Fibroblast of lung (primary cell): ENCODE measurements at regions not wholly inside any gene's neighbourhood (a gene's known extent, or its start where the extent isn't known, plus 50 kb on each side); places are given as distances from the start of the nearest gene placed in this dataset.
A peak's percentile ranks its signal among the peaks of the same experiment; 100 is the strongest.

Experiments
- DNase-seq, 2 donors: peaks; one replicate each; pipeline versions ENCODE4 v3.0.0 to v3.0.0-alpha.2; 2010; ENCODE audit warnings: low read depth in 2 of 2
- H2AFZ ChIP-seq: 2 replicates; pipeline ENCODE4 v1.5.1; 2012; ENCODE audit warnings: low read length, control low read depth, inconsistent platforms
- H3K27ac ChIP-seq: 2 replicates; pipeline ENCODE4 v1.5.1; 2011; ENCODE audit warnings: low read length, control low read depth; ENCODE audit not compliant: insufficient read depth
- H3K27me3 ChIP-seq: 2 replicates; pipeline ENCODE4 v1.5.1; 2011; ENCODE audit warnings: mild to moderate bottlenecking, low read length; ENCODE audit not compliant: control insufficient read depth, insufficient read depth
- H3K36me3 ChIP-seq: 2 replicates; pipeline ENCODE4 v1.5.1; 2011; ENCODE audit warnings: low read length; ENCODE audit not compliant: control insufficient read depth, insufficient read depth
- H3K4me1 ChIP-seq: 2 replicates; pipeline ENCODE4 v1.5.1; 2011; ENCODE audit warnings: low read length; ENCODE audit not compliant: control insufficient read depth, insufficient read depth; ENCODE audit errors: extremely low read depth
- H3K4me2 ChIP-seq: 2 replicates; pipeline ENCODE4 v1.5.1; 2011; ENCODE audit warnings: low read length, control low read depth; ENCODE audit not compliant: insufficient read depth; ENCODE audit errors: extremely low read depth
- H3K4me3 ChIP-seq, 4 experiments: fragments of 200-600 bp in 1 of 4; sonication (generic) in 1 of 4; replicated peaks in 1 of 4; 2 replicates each; pipeline ENCODE4 v1.5.1; 2011 to 2016; ENCODE audit warnings: low read length in 4 of 4, low read depth in 3 of 4, mild to moderate bottlenecking in 3 of 4, control low read depth in 2 of 4, inconsistent platforms in 1 of 4, mixed read lengths in 1 of 4; ENCODE audit not compliant: insufficient read depth in 1 of 4; ENCODE audit errors: control extremely low read depth in 1 of 4
- H3K79me2 ChIP-seq: 2 replicates; pipeline ENCODE4 v1.5.1; 2012; ENCODE audit warnings: mild to moderate bottlenecking, low read length, inconsistent platforms; ENCODE audit not compliant: control insufficient read depth, insufficient read depth
- H3K9ac ChIP-seq: 2 replicates; pipeline ENCODE4 v1.5.1; 2011; ENCODE audit warnings: mild to moderate bottlenecking, low read length, control low read depth; ENCODE audit not compliant: insufficient read depth
- H3K9me3 ChIP-seq: 2 replicates; pipeline ENCODE4 v1.5.1; 2012; ENCODE audit warnings: low read depth, low read length; ENCODE audit not compliant: control insufficient read depth, insufficient read depth
- H4K20me1 ChIP-seq: 2 replicates; pipeline ENCODE4 v1.5.1; 2011; ENCODE audit warnings: low read length; ENCODE audit not compliant: control insufficient read depth, insufficient read depth; ENCODE audit errors: extremely low read depth
- CTCF ChIP-seq, 2 donors: IDR thresholded peaks in 1 of 2; conservative IDR thresholded peaks in 1 of 2; 1 replicate in 1 of 2; 2 replicates in 1 of 2; pipeline ENCODE4 v1.5.1; 2011 to 2012; ENCODE audit warnings: low read length in 2 of 2, control low read depth in 1 of 2, inconsistent platforms in 1 of 2, low read depth in 1 of 2, mild to moderate bottlenecking in 1 of 2
- EZH2 ChIP-seq: IDR thresholded peaks from 2 replicates; pipeline ENCODE4 v1.5.1; 2012; ENCODE audit warnings: low read length, control low read depth, mild to moderate bottlenecking; ENCODE audit errors: missing control alignments

GRCh38 chr4:111678479-111678878, 466.8 kb upstream of the FAM241A start:
- H3K79me2 ChIP-seq, result no peaks in the 10 kb centered on the region
- no peak overlapping the region for H3K9ac ChIP-seq
- H3K4me2 ChIP-seq, result no peak overlapping the region
- DNase-seq, result peak; percentile 30 to 75
- H3K36me3 ChIP-seq, result no peaks in the 10 kb centered on the region
- TF ChIP-seq EZH2 (no peak), CTCF (conservative IDR thresholded peaks at IDR 0.05 in 1 of 2, IDR thresholded peaks at IDR 0.05 in 1 of 2; ENCODE audit: low read depth in 1 of 2, low read length in 2 of 2) (no peak)
- no peaks in the 10 kb centered on the region for H4K20me1 ChIP-seq
- H3K27me3 ChIP-seq, result no peaks in the 10 kb centered on the region
- no peak overlapping the region for H2AFZ ChIP-seq
- no peak overlapping the region for H3K27ac ChIP-seq
- no peaks in the 10 kb centered on the region for H3K4me1 ChIP-seq
- no peak overlapping the region for H3K4me3 ChIP-seq
- H3K9me3 ChIP-seq, result no peaks in the 10 kb centered on the region

- no peak for DNase-seq
- H3K9ac ChIP-seq, result no peak overlapping the region
- no peaks in the 10 kb centered on the region for H3K9me3 ChIP-seq
- no peak overlapping the region for H3K27ac ChIP-seq
- H4K20me1 ChIP-seq, result no peaks in the 10 kb centered on the region
- H3K27me3 ChIP-seq, result no peaks in the 10 kb centered on the region
- no peak overlapping the region for H3K4me3 ChIP-seq
- H2AFZ ChIP-seq, result no peak overlapping the region
- no peak overlapping the region for H3K4me2 ChIP-seq
- no peaks in the 10 kb centered on the region for H3K36me3 ChIP-seq
- no peaks in the 10 kb centered on the region for H3K79me2 ChIP-seq
- TF ChIP-seq EZH2 (no peak), CTCF (conservative IDR thresholded peaks at IDR 0.05 in 1 of 2, IDR thresholded peaks at IDR 0.05 in 1 of 2; ENCODE audit: low read depth in 1 of 2, low read length in 2 of 2) (no peak)
- H3K4me1 ChIP-seq, result no peaks in the 10 kb centered on the region
Observed at GRCh38 chr4:111678908-111679307, 466.3 kb upstream of the FAM241A start.

GRCh38 chr4:111681270-111681669, 464.0 kb upstream of the FAM241A start:
- H3K79me2 ChIP-seq, result no peaks in the 10 kb centered on the region
- no peak overlapping the region for H3K9ac ChIP-seq
- H3K4me3 ChIP-seq, result no peak overlapping the region
- H4K20me1 ChIP-seq, result no peaks in the 10 kb centered on the region
- no peak for DNase-seq
- H3K4me1 ChIP-seq, result no peaks in the 10 kb centered on the region
- TF ChIP-seq CTCF (conservative IDR thresholded peaks at IDR 0.05 in 1 of 2, IDR thresholded peaks at IDR 0.05 in 1 of 2; ENCODE audit: low read depth in 1 of 2, low read length in 2 of 2), result no peak
- no peak for TF ChIP-seq EZH2
- no peaks in the 10 kb centered on the region for H3K36me3 ChIP-seq
- H3K27ac ChIP-seq, result no peak overlapping the region
- H3K9me3 ChIP-seq, result no peaks in the 10 kb centered on the region
- no peak overlapping the region for H2AFZ ChIP-seq
- H3K4me2 ChIP-seq, result no peak overlapping the region
- no peaks in the 10 kb centered on the region for H3K27me3 ChIP-seq
